ENCODE measurements at regions not wholly inside any gene's neighbourhood (a gene's known extent, or its start where the extent isn't known, plus 50 kb on each side); places are given as distances from the start of the nearest gene placed in this dataset.

DNA sequence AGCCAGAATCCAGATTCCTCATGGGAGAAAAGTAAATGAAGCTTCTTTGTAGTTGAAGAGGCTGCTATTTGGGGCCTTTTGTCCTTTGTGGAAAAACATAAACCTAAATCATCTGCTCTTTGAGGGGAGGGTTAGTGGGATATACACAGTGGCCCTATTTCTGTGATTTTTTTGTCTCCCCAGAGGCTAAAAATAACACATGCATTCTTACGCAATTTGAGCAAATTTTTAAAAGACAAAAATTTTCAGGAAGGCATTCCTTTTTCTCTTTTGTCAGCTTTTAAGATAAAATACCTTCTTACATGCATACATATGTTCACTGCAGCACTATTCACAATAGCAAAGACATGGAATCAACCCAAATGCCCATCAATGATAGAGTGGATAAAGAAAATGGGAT, 165.5 kb downstream of the AXIN2 start:
- Histone ChIP-seq H3K4me1 (no peaks in the 10 kb centered on the region), H3K27ac (no peak overlapping the region), H3K36me3 (no peaks in the 10 kb centered on the region), H3K4me3 (no peak overlapping the region), H3K9me3 (peaks cover 0 to 11% (median 0%) of the 10 kb centered on the region in 3 donors), H3K27me3 (no peaks in the 10 kb centered on the region)
- ATAC-seq = no peak
- WGBS, 2 donors (ENCODE audit: low coverage in 1 of 2) = 100% methylated on average over 1 of the region's 1 CpG
- TF ChIP-seq POLR2A (IDR thresholded peaks at IDR 0.05) (no peak), POLR2AphosphoS5 (IDR thresholded peaks at IDR 0.05) (no peak), EP300 (IDR thresholded peaks at IDR 0.05) (no peak), CTCF (IDR thresholded peaks at IDR 0.05) (no peak)

DNA sequence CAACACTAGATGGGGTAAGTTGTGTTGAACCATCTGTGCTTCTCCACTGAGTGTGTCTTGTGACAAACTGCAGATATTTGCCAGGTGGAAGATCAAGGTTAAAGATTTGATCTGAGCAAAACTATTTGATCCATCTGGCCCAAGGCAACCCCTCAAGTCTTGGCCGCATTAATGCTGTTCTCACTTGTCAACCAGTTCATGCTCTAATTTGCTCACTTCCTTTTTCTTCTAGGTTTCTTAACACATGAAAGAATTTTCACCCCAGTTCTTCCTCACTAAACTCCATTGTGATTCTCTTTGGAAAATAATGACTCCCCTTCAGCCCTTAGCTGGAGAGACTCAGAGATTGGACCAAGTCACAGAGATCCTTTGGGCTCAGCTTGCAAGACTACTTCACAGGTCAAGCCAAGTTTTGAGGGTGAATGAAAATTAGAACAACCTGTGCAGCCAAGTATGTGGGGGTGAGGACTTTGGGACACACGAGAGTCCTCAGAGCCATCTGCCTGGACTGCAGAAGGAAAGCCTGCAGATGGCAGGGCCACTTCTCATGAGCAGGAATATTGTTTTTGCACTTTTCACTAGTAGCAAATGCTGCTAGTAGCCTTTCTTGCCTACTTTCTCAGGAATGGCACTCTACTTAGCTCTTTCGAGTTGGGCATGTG, 166.5 kb downstream of the AXIN2 start:
- 50 to 81% methylated on average over 1 to 3 of the region's 3 CpGs for WGBS, 2 donors (ENCODE audit: low coverage in 1 of 2)
- no peak for TF ChIP-seq EP300 (IDR thresholded peaks at IDR 0.05)
- no peak for TF ChIP-seq CTCF (IDR thresholded peaks at IDR 0.05)
- no peak for TF ChIP-seq POLR2AphosphoS5 (IDR thresholded peaks at IDR 0.05)
- no peak for TF ChIP-seq POLR2A (IDR thresholded peaks at IDR 0.05)
- no peak overlapping the region for H3K27ac ChIP-seq
- H3K27me3 ChIP-seq = no peaks in the 10 kb centered on the region
- H3K36me3 ChIP-seq = no peaks in the 10 kb centered on the region
- ATAC-seq = no peak
- no peaks in the 10 kb centered on the region for H3K4me1 ChIP-seq
- no peak overlapping the region for H3K4me3 ChIP-seq
- H3K9me3 ChIP-seq = peaks cover 0 to 11% (median 0%) of the 10 kb centered on the region in 3 donors

- no peak overlapping the region for H3K27ac ChIP-seq
- no peaks in the 10 kb centered on the region for H3K36me3 ChIP-seq
- no peak for ATAC-seq
- no peaks in the 10 kb centered on the region for H3K27me3 ChIP-seq
- H3K9me3 ChIP-seq = peaks cover 0 to 11% (median 0%) of the 10 kb centered on the region in 3 donors
- H3K4me3 ChIP-seq = no peak overlapping the region
- no peaks in the 10 kb centered on the region for H3K4me1 ChIP-seq
- no peak for TF ChIP-seq POLR2A (IDR thresholded peaks at IDR 0.05)
- no peak for TF ChIP-seq POLR2AphosphoS5 (IDR thresholded peaks at IDR 0.05)
- TF ChIP-seq EP300 (IDR thresholded peaks at IDR 0.05) = no peak
- 73 to 86% methylated on average over 3 to 4 of the region's 4 CpGs for WGBS, 2 donors (ENCODE audit: low coverage in 1 of 2)
Measured at GRCh38 chr17:65393514-65393913, 167.9 kb downstream of the AXIN2 start.

- H3K36me3 ChIP-seq = no peaks in the 10 kb centered on the region
- no peak for ATAC-seq
- no peaks in the 10 kb centered on the region for H3K4me1 ChIP-seq
- H3K27ac ChIP-seq = no peak overlapping the region
- H3K4me3 ChIP-seq = no peak overlapping the region
- H3K27me3 ChIP-seq = no peaks in the 10 kb centered on the region
- TF ChIP-seq EP300 (IDR thresholded peaks at IDR 0.05) = no peak
- no peak for TF ChIP-seq POLR2AphosphoS5 (IDR thresholded peaks at IDR 0.05)
- no peak for TF ChIP-seq CTCF (IDR thresholded peaks at IDR 0.05)
- no peak for TF ChIP-seq POLR2A (IDR thresholded peaks at IDR 0.05)
- WGBS, 2 donors (ENCODE audit: low coverage in 1 of 2) = 49 to 83% methylated on average over 2 of the region's 4 CpGs
- H3K9me3 ChIP-seq = peaks cover 0 to under 1% (median 0%) of the 10 kb centered on the region in 3 donors
Measured at GRCh38 chr17:65389949-65390348, 171.5 kb downstream of the AXIN2 start.

DNA sequence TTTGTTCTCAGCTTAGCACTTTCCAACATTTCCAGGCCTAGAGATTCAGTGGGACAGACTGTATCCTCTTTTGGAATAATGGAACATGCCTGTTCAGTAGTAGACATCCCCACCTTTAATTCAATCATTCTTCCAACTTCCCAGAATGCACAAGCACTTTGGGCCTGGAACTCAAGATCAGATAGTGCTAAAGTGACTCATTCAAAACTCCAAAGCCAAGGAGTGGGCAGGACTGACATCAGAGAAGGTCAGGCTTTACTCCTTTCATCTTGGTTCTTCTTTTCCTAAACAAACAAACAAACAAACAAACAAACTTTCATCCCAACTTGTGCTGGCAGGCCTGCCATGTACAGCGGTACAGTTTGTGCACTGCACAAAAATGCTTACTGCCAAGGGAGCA, 172.0 kb downstream of the AXIN2 start:
- no peaks in the 10 kb centered on the region for H3K4me1 ChIP-seq
- H3K4me3 ChIP-seq = no peak overlapping the region
- 100% methylated on average over 1 of the region's 1 CpG; no CpG with 5 or more reads in 1 of the 2 donors for WGBS, 2 donors (ENCODE audit: low coverage in 1 of 2)
- no peaks in the 10 kb centered on the region for H3K36me3 ChIP-seq
- ATAC-seq = no peak
- H3K27me3 ChIP-seq = no peaks in the 10 kb centered on the region
- TF ChIP-seq EP300 (IDR thresholded peaks at IDR 0.05) (no peak), POLR2A (IDR thresholded peaks at IDR 0.05) (no peak), CTCF (IDR thresholded peaks at IDR 0.05) (no peak), POLR2AphosphoS5 (IDR thresholded peaks at IDR 0.05) (no peak)
- H3K9me3 ChIP-seq = no peaks in the 10 kb centered on the region
- H3K27ac ChIP-seq = no peak overlapping the region
